ENCODE measurements at regions not wholly inside any gene's neighbourhood (a gene's known extent, or its start where the extent isn't known, plus 50 kb on each side); places are given as distances from the start of the nearest gene placed in this dataset.

DNA sequence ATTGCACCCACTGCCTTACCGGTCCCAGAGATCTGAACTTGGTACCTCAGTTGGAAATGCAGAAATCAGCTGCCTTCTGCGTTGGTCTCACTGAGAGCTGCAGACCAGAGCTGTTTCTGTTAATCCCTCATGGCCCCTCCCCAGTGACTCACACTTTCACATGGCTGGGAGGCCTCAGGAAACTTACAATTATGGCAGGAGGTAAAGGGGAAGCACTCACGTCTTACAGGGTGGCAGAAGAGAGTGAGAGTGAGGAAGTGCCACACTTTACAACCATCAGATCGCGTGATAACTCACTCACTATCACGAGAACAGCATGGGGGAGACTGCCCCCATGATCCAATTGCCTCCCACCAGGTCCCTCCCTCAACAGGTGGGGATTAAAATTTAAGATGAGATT, 648.5 kb downstream of the MTRR start:
- Histone ChIP-seq H2AFZ (ENCODE audit: low read depth, low read length) (no peak overlapping the region), H4K20me1 (replicated peaks; ENCODE audit: control insufficient read depth, extremely low read depth, insufficient read depth, low read length) (no peaks in the 10 kb centered on the region), H3K36me3 (ENCODE audit: control insufficient read depth in 2 of 2, extremely low read depth in 1 of 2, insufficient read depth in 2 of 2, low read length in 2 of 2) (no peaks in the 10 kb centered on the region), H3K27me3 (ENCODE audit: control insufficient read depth in 2 of 2, insufficient read depth in 2 of 2, low read length in 2 of 2) (no peaks in the 10 kb centered on the region), H3K4me2 (ENCODE audit: insufficient read depth, low read length) (no peak overlapping the region), H3K9ac (replicated peaks; ENCODE audit: extremely low read depth, insufficient read depth, low read length) (no peak overlapping the region), H3K4me3 (replicated peaks in 1 of 3; ENCODE audit: insufficient read depth in 1 of 3, low read depth in 1 of 3, low read length in 3 of 3) (no peak overlapping the region), H3K27ac (ENCODE audit: insufficient read depth, low read depth, low read length) (no peak overlapping the region), H3K79me2 (ENCODE audit: control insufficient read depth, insufficient read depth, low read length) (no peaks in the 10 kb centered on the region), H3K9me1 (replicated peaks; ENCODE audit: control insufficient read depth, extremely low read depth, insufficient read depth, low read length) (no peaks in the 10 kb centered on the region), H3K4me1 (ENCODE audit: control insufficient read depth, extremely low read depth, insufficient read depth, low read length) (no peaks in the 10 kb centered on the region), H3K9me3 (replicated peaks; ENCODE audit: control insufficient read depth, insufficient read depth, low read length) (no peaks in the 10 kb centered on the region)
- FAIRE-seq = no peak
- POLR2A ChIA-PET = no interaction called here
- DNase-seq (ENCODE audit: low read depth, low spot score) = no peak
- TF ChIP-seq GATA2 (IDR thresholded peaks at IDR 0.05; ENCODE audit: insufficient read depth, insufficient read length, low read depth, low read length) (no peak), FOS (IDR thresholded peaks at IDR 0.05; ENCODE audit: borderline replicate concordance, insufficient read depth, low read length) (no peak), POLR2A (IDR thresholded peaks at IDR 0.05; ENCODE audit: low read depth, low read length) (no peak), EZH2 (IDR thresholded peaks at IDR 0.05; ENCODE audit: borderline replicate concordance, low read depth, low read length, severe bottlenecking) (no peak), JUN (IDR thresholded peaks at IDR 0.05; ENCODE audit: borderline replicate concordance, insufficient read depth, insufficient read length, low read depth) (no peak), MYC (IDR thresholded peaks at IDR 0.05; ENCODE audit: low read depth, low read length) (no peak), POLR2AphosphoS5 (IDR thresholded peaks at IDR 0.05; ENCODE audit: insufficient read depth, low read depth, low read length) (no peak)
- TF ChIP-seq, protein P1, sequence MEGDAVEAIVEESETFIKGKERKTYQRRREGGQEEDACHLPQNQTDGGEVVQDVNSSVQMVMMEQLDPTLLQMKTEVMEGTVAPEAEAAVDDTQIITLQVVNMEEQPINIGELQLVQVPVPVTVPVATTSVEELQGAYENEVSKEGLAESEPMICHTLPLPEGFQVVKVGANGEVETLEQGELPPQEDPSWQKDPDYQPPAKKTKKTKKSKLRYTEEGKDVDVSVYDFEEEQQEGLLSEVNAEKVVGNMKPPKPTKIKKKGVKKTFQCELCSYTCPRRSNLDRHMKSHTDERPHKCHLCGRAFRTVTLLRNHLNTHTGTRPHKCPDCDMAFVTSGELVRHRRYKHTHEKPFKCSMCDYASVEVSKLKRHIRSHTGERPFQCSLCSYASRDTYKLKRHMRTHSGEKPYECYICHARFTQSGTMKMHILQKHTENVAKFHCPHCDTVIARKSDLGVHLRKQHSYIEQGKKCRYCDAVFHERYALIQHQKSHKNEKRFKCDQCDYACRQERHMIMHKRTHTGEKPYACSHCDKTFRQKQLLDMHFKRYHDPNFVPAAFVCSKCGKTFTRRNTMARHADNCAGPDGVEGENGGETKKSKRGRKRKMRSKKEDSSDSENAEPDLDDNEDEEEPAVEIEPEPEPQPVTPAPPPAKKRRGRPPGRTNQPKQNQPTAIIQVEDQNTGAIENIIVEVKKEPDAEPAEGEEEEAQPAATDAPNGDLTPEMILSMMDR (IDR thresholded peaks at IDR 0.05; ENCODE audit: extremely low read depth in 1 of 2, insufficient read depth in 1 of 2, low read depth in 1 of 2, low read length in 2 of 2) = no peak
- TF ChIP-seq, protein P2, sequence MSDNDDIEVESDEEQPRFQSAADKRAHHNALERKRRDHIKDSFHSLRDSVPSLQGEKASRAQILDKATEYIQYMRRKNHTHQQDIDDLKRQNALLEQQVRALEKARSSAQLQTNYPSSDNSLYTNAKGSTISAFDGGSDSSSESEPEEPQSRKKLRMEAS (IDR thresholded peaks at IDR 0.05; ENCODE audit: insufficient read depth, insufficient read length) = no peak
- dilution Hi-C loops (cut with MboI; ENCODE audit: extremely low pct_ligation_motif_present, low sequenced_read_pairs) = no loop called here
- BruUV-seq (replicated peaks) = no TSS peak
- intact Hi-C loops (cut with micrococcal nuclease) = no loop called here
- CTCF ChIA-PET = no interaction called here

Data from endothelial cell of umbilical vein (primary cell).